H9 (cell line): ENCODE measurements at regions not wholly inside any gene's neighbourhood (a gene's known extent, or its start where the extent isn't known, plus 50 kb on each side); places are given as distances from the start of the nearest gene placed in this dataset.

Source experiments
- DNase-seq: peaks from one replicate; pipeline ENCODE4 v3.0.0-alpha.2; 2017
- H2AFZ ChIP-seq: one replicate; pipeline ENCODE4 v1.6.1; 2013; ENCODE audit warnings: mild to moderate bottlenecking, low read length, control low read depth, moderate library complexity
- H2AK5ac ChIP-seq: 2 replicates; pipeline ENCODE4 v1.6.1; 2013; ENCODE audit warnings: low read length, control low read depth, mixed read lengths; ENCODE audit not compliant: insufficient read length
- H2BK120ac ChIP-seq: one replicate; pipeline ENCODE4 v1.6.1; 2013; ENCODE audit warnings: low read depth, mild to moderate bottlenecking, low read length, control low read depth, inconsistent platforms; ENCODE audit not compliant: poor library complexity, severe bottlenecking
- H2BK12ac ChIP-seq: 2 replicates; pipeline ENCODE4 v1.6.1; 2013; ENCODE audit warnings: low read length, control low read depth, mixed read lengths, low read depth; ENCODE audit not compliant: insufficient read length
- H2BK15ac ChIP-seq: 2 replicates; pipeline ENCODE4 v1.6.1; 2013; ENCODE audit warnings: low read depth, low read length, control low read depth
- H2BK20ac ChIP-seq: one replicate; pipeline ENCODE4 v1.6.1; 2013; ENCODE audit warnings: low read depth, mild to moderate bottlenecking, low read length, control low read depth, inconsistent platforms; ENCODE audit not compliant: poor library complexity, severe bottlenecking
- H2BK5ac ChIP-seq: 2 replicates; pipeline ENCODE4 v1.6.1; 2013; ENCODE audit warnings: low read length, control low read depth, mixed read lengths; ENCODE audit not compliant: insufficient read length
- H3K14ac ChIP-seq: 2 replicates; pipeline ENCODE4 v1.6.1; 2013; ENCODE audit warnings: low read length, control low read depth; ENCODE audit not compliant: insufficient read depth
- H3K18ac ChIP-seq: 2 replicates; pipeline ENCODE4 v1.6.1; 2013; ENCODE audit warnings: low read depth, mild to moderate bottlenecking, mixed read lengths, low read length, control low read depth; ENCODE audit not compliant: insufficient read length
- H3K23ac ChIP-seq: 2 replicates; pipeline ENCODE4 v1.6.1; 2013; ENCODE audit warnings: low read length, control low read depth, mixed read lengths, low read depth; ENCODE audit not compliant: insufficient read length
- H3K23me2 ChIP-seq: 2 replicates; pipeline ENCODE4 v1.6.1; 2013; ENCODE audit warnings: low read depth, mild to moderate bottlenecking, mixed read lengths, low read length, control low read depth; ENCODE audit not compliant: insufficient read length, poor library complexity, severe bottlenecking
- H3K27ac ChIP-seq: 2 replicates; pipeline ENCODE4 v1.5.1; 2013; ENCODE audit warnings: low read length, control low read depth, mixed read lengths, low read depth; ENCODE audit not compliant: insufficient read length
- H3K27me3 ChIP-seq: 2 replicates; pipeline ENCODE4 v1.6.1; 2013; ENCODE audit warnings: low read length, control low read depth, inconsistent platforms; ENCODE audit not compliant: insufficient read depth
- H3K4ac ChIP-seq: 2 replicates; pipeline ENCODE4 v1.6.1; 2013; ENCODE audit warnings: low read depth, mild to moderate bottlenecking, control low read depth, inconsistent platforms, low read length, moderate library complexity
- H3K4me1 ChIP-seq: 2 replicates; pipeline ENCODE4 v1.6.1; 2013; ENCODE audit warnings: low read length, control low read depth, inconsistent platforms; ENCODE audit not compliant: insufficient read depth
- H3K4me2 ChIP-seq: 2 replicates; pipeline ENCODE4 v1.6.1; 2013; ENCODE audit warnings: low read length, control low read depth, mixed read lengths; ENCODE audit not compliant: insufficient read length, insufficient read depth
- H3K56ac ChIP-seq: 2 replicates; pipeline ENCODE4 v1.6.1; 2013; ENCODE audit warnings: low read depth, mild to moderate bottlenecking, mixed read lengths, low read length, control low read depth; ENCODE audit not compliant: insufficient read length
- H3K79me1 ChIP-seq: 2 replicates; pipeline ENCODE4 v1.6.1; 2013; ENCODE audit warnings: low read depth, mild to moderate bottlenecking, moderate library complexity, low read length, control low read depth, inconsistent platforms; ENCODE audit not compliant: insufficient read depth, poor library complexity, severe bottlenecking
- H3K79me2 ChIP-seq: 2 replicates; pipeline ENCODE4 v1.6.1; 2013; ENCODE audit warnings: low read length, control low read depth, inconsistent platforms; ENCODE audit not compliant: insufficient read depth
- H3K9ac ChIP-seq: 2 replicates; pipeline ENCODE4 v1.6.1; 2013; ENCODE audit warnings: low read length, control low read depth, mixed read lengths; ENCODE audit not compliant: insufficient read length; ENCODE audit errors: extremely low read depth
- H3K9me3 ChIP-seq: one replicate; pipeline ENCODE4 v1.6.1; 2013; ENCODE audit warnings: low read depth, low read length, inconsistent platforms; ENCODE audit not compliant: control insufficient read depth
- H3T11ph ChIP-seq: one replicate; pipeline ENCODE4 v1.6.1; 2013; ENCODE audit warnings: mild to moderate bottlenecking, low read length, control low read depth, inconsistent platforms
- H4K20me1 ChIP-seq: one replicate; pipeline ENCODE4 v1.6.1; 2013; ENCODE audit not compliant: control insufficient read depth, insufficient read length, insufficient read depth
- H4K5ac ChIP-seq: 2 replicates; pipeline ENCODE4 v1.6.1; 2013; ENCODE audit warnings: low read depth, mild to moderate bottlenecking, mixed read lengths, low read length, control low read depth; ENCODE audit not compliant: insufficient read length
- H4K8ac ChIP-seq: replicated peaks from 2 replicates; pipeline ENCODE4 v1.6.1; 2013; ENCODE audit warnings: low read length, control low read depth, mixed read lengths, low read depth; ENCODE audit not compliant: insufficient read length
- H4K91ac ChIP-seq: 2 replicates; pipeline ENCODE4 v1.6.1; 2013; ENCODE audit warnings: low read depth, mild to moderate bottlenecking, moderate library complexity, mixed read lengths, low read length, control low read depth; ENCODE audit not compliant: insufficient read length
- H3K27ac Mint-ChIP-seq, 3 experiments: 2 replicates in 2 of 3; 3 replicates in 1 of 3; pipeline ENCODE4 v1.8.0; 2020 to 2021; ENCODE audit warnings: mixed read lengths in 3 of 3, mild to moderate bottlenecking in 1 of 3, moderate library complexity in 1 of 3
- H3K27me3 Mint-ChIP-seq: 2 replicates; pipeline ENCODE4 v1.8.0; 2021; ENCODE audit warnings: low read depth, mild to moderate bottlenecking, moderate library complexity, mixed read lengths
- H3K36me3 Mint-ChIP-seq, 3 experiments: 2 replicates in 2 of 3; 3 replicates in 1 of 3; pipeline ENCODE4 v1.8.0; 2020 to 2021; ENCODE audit warnings: low read depth in 3 of 3, mixed read lengths in 3 of 3; ENCODE audit not compliant: insufficient read depth in 1 of 3
- H3K4me1 Mint-ChIP-seq, 2 experiments: 2 replicates each; pipeline ENCODE4 v1.8.0; 2020; ENCODE audit warnings: mixed read lengths in 2 of 2
- H3K4me3 Mint-ChIP-seq, 2 experiments: 2 replicates in 1 of 2; 3 replicates in 1 of 2; pipeline ENCODE4 v1.8.0; 2020 to 2021; ENCODE audit warnings: mild to moderate bottlenecking in 2 of 2, mixed read lengths in 2 of 2, moderate library complexity in 1 of 2
- H3K9me3 Mint-ChIP-seq, 2 experiments: 2 replicates in 1 of 2; 3 replicates in 1 of 2; pipeline ENCODE4 v1.8.0; 2020; ENCODE audit warnings: mild to moderate bottlenecking in 2 of 2, mixed read lengths in 2 of 2, moderate library complexity in 1 of 2
- CTCF ChIP-seq: fragments of 200-600 bp; sonication (generic); conservative IDR thresholded peaks from 3 replicates; pipeline ENCODE4 v1.8.0; 2021; ENCODE audit warnings: antibody characterized with exemption, mild to moderate bottlenecking
- WGBS: extraction: QIAGEN DNeasy Blood & Tissue Kit; methylation state at CpG from one replicate; pipeline ENCODE4 v1.1.7; 2013; ENCODE audit warnings: missing lambda C conversion rate, low lambda C conversion rate, mixed read lengths; ENCODE audit not compliant: insufficient read length; ENCODE audit errors: extremely low coverage; 5-methylcytosine and 5-hydroxymethylcytosine counted together

GRCh38 chr6:40276141-40276540, 311.0 kb downstream of the LRFN2 start:
- Mint-ChIP-seq H3K9me3 (peaks cover 0 to 2% of the 10 kb centered on the region in 2 experiments; a peak in 1 of 5 replicates), H3K27ac (no peak overlapping the region; a peak in 1 of 7 replicates), H3K4me3 (no peak overlapping the region), H3K27me3 (no peaks in the 10 kb centered on the region; the same call in 1 of the 2 replicates), H3K4me1 (peaks cover 6 to 7% of the 10 kb centered on the region in 2 experiments), H3K36me3 (no peaks in the 10 kb centered on the region; a peak in 1 of 7 replicates)
- Histone ChIP-seq H3K14ac (no peak overlapping the region), H2BK120ac (no peak overlapping the region), H3K56ac (no peak overlapping the region), H3K23me2 (no peaks in the 10 kb centered on the region), H3K4ac (no peak overlapping the region), H2BK15ac (no peak overlapping the region), H4K20me1 (no peaks in the 10 kb centered on the region), H3K4me1 (no peaks in the 10 kb centered on the region), H4K91ac (no peak overlapping the region), H2BK12ac (no peak overlapping the region), H3T11ph (no peak overlapping the region), H3K23ac (no peak overlapping the region), H3K79me1 (no peaks in the 10 kb centered on the region), H3K9ac (no peak overlapping the region), H4K5ac (no peak overlapping the region), H3K27me3 (no peaks in the 10 kb centered on the region), H3K27ac (no peak overlapping the region), H2AFZ (no peak overlapping the region), H2AK5ac (no peak overlapping the region), H3K18ac (no peak overlapping the region), H3K79me2 (no peaks in the 10 kb centered on the region), H3K9me3 (no peaks in the 10 kb centered on the region), H2BK20ac (no peak overlapping the region), H2BK5ac (no peak overlapping the region), H4K8ac (no peak overlapping the region), H3K4me2 (no peak overlapping the region)
- no peak for DNase-seq
- TF ChIP-seq CTCF, result no peak
- no CpG with 5 or more reads among the region's 15 CpGs for WGBS
